ENCODE measurements at regions not wholly inside any gene's neighbourhood (a gene's known extent, or its start where the extent isn't known, plus 50 kb on each side); places are given as distances from the start of the nearest gene placed in this dataset.

DNA sequence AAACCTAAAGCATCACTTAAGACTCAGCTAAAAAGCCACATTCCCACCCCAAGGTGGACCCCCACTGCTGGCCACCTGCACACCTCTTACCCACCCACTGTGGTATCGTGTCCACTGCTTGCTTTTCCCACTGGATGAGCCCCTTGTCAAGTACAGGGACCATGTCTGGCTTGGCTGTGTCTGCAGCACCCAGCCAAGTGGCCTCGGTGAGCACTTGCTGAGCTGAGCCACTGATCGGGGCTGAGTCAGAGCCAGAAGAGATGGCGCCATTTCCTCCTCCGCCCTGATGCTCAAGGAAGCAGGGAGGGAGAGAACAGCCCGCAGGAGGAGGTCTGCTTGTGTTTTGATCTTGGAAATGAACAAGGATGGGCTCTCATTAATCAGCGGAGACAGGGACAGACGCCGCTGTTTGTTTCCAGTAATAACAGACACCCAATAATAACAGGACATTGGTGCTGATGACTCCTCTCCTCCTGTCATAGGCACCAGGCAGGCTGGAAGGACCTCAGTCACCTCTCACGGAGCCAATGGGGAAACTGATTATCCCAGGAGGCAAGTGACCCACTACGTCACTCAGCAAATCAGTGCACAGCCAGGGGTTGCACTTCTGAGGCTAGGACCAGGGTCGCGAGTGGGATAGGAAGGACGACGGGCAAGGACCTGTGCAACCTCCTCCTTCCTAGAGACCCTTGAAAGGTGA is 85.2 kb upstream of the RTL6 start:
- Histone ChIP-seq H2BK15ac (ENCODE audit: low read depth, low read length) (no peak overlapping the region), H3K14ac (replicated peaks; ENCODE audit: low read depth, low read length) (no peak overlapping the region), H3K9me3 (ENCODE audit: control insufficient read depth, insufficient read depth, low read length) (peaks cover 2% of the 10 kb centered on the region; the same call in 1 of the 2 replicates), H3K9me1 (ENCODE audit: insufficient read depth, low read length) (no peaks in the 10 kb centered on the region), H4K5ac (ENCODE audit: low read depth, low read length) (no peak overlapping the region), H3K27me3 (ENCODE audit: control insufficient read depth, insufficient read depth, low read length) (peaks cover 21% of the 10 kb centered on the region), H4K20me1 (ENCODE audit: insufficient read depth, low read length) (no peaks in the 10 kb centered on the region), H3K56ac (ENCODE audit: extremely low read depth, insufficient read depth, low read length) (no peak overlapping the region), H3K27ac (ENCODE audit: insufficient read depth, low read length) (no peak overlapping the region), H2AK5ac (ENCODE audit: low read depth, low read length) (no peak overlapping the region), H3K4ac (ENCODE audit: low read depth, low read length) (no peak overlapping the region), H2AK9ac (replicated peaks; ENCODE audit: low read depth, low read length, poor library complexity) (peak overlapping the region; percentile 37), H3K4me3 (ENCODE audit: insufficient read depth, low read depth, low read length) (no peak overlapping the region), H2BK120ac (ENCODE audit: low read depth, low read length) (no peak overlapping the region), H3K36me3 (ENCODE audit: control insufficient read depth, insufficient read depth, low read length) (no peaks in the 10 kb centered on the region), H3K4me2 (ENCODE audit: low read depth, low read length) (no peak overlapping the region), H3K18ac (ENCODE audit: low read depth, low read length) (no peak overlapping the region), H4K91ac (ENCODE audit: insufficient read depth, low read depth, low read length) (no peak overlapping the region; the same call in 1 of the 2 replicates), H3K4me1 (ENCODE audit: control insufficient read depth, insufficient read depth, low read length) (peaks cover 3% of the 10 kb centered on the region), H2BK20ac (ENCODE audit: low read depth, low read length) (no peak overlapping the region), H3K79me1 (ENCODE audit: low read depth in 1 of 2, low read length in 2 of 2) (no peaks in the 10 kb centered on the region), H2BK5ac (ENCODE audit: low read depth, low read length, poor library complexity, severe bottlenecking) (no peak overlapping the region), H3K23ac (ENCODE audit: low read depth, low read length) (no peak overlapping the region), H2AFZ (replicated peaks; ENCODE audit: low read length, poor library complexity) (peak overlapping the region; percentile 81), H4K8ac (ENCODE audit: low read depth in 2 of 2, low read length in 2 of 2) (peak overlapping the region in 1 of 2 experiments; percentile 9; a peak in 1 of 4 replicates), H3K9ac (ENCODE audit: low read depth, low read length) (no peak overlapping the region)
- BruUV-seq (replicated peaks) = no TSS peak
- ATAC-seq (ENCODE audit: low read depth) (peak; percentile 44), DNase-seq (peak; percentile 32)
- ChIA-PET CTCF (no interaction called here), POLR2A (ENCODE audit: unreplicated experiment) (no interaction called here)
- 48% methylated on average over 3 of the region's 15 CpGs; no CpG with 5 or more reads in 1 of the 2 experiments for WGBS, 2 experiments (ENCODE audit: extremely low coverage in 2 of 2, insufficient read length in 1 of 2)
- intact Hi-C loops (cut with micrococcal nuclease) = no loop called here
- TF ChIP-seq NFE2L2 (IDR thresholded peaks at IDR 0.05; ENCODE audit: low read depth, low read length) (no peak), FOS (IDR thresholded peaks at IDR 0.05; ENCODE audit: low read depth, low read length) (no peak), RAD21 (IDR thresholded peaks at IDR 0.05; ENCODE audit: low read length) (no peak), RCOR1 (IDR thresholded peaks at IDR 0.05; ENCODE audit: insufficient replicate concordance, low read length) (no peak), BHLHE40 (IDR thresholded peaks at IDR 0.05; ENCODE audit: low read depth, low read length) (no peak), USF2 (IDR thresholded peaks at IDR 0.05; ENCODE audit: low read depth, low read length) (no peak), MAZ (IDR thresholded peaks at IDR 0.05; ENCODE audit: borderline replicate concordance, low read depth, low read length) (no peak), CHD1 (IDR thresholded peaks at IDR 0.05; ENCODE audit: low read depth, low read length) (no peak), CEBPB (IDR thresholded peaks at IDR 0.05; ENCODE audit: low read depth, low read length) (no peak), POLR2A (IDR thresholded peaks at IDR 0.05; ENCODE audit: low read depth, low read length) (no peak), RFX5 (IDR thresholded peaks at IDR 0.05; ENCODE audit: low read depth, low read length) (no peak), MAFK (IDR thresholded peaks at IDR 0.05; ENCODE audit: low read depth, low read length) (no peak), CTCF (conservative IDR thresholded peaks at IDR 0.05; ENCODE audit: low read depth, low read length) (no peak), ELK1 (IDR thresholded peaks at IDR 0.05; ENCODE audit: borderline replicate concordance, low read depth, low read length) (no peak), SMC3 (IDR thresholded peaks at IDR 0.05; ENCODE audit: low read depth, low read length) (no peak), MXI1 (IDR thresholded peaks at IDR 0.05; ENCODE audit: borderline replicate concordance, low read depth, low read length) (no peak)
- in situ Hi-C loops (cut with MboI; ENCODE audit: low sequenced_read_pairs) = no loop called here
- dilution Hi-C loops (cut with HindIII; ENCODE audit: low sequenced_read_pairs, unreplicated experiment) = no loop called here
